GM12878 (cell line): ENCODE measurements at regions not wholly inside any gene's neighbourhood (a gene's known extent, or its start where the extent isn't known, plus 50 kb on each side); places are given as distances from the start of the nearest gene placed in this dataset.

Experiments
- BCLAF1 ChIP-seq: fragments of 450-650 bp; IDR thresholded peaks from 2 replicates; pipeline ENCODE4 v1.6.1; 2017; ENCODE audit warnings: antibody characterized with exemption, mild to moderate bottlenecking, moderate library complexity
- FOXK2 ChIP-seq: fragments of 450-650 bp; IDR thresholded peaks from 2 replicates; pipeline ENCODE4 v1.6.1; 2017; ENCODE audit warnings: mild to moderate bottlenecking, moderate library complexity
- MAX ChIP-seq: IDR thresholded peaks from 2 replicates; pipeline ENCODE4 v1.6.1; 2012; ENCODE audit warnings: low read depth, low read length, improper control_type of control experiment
- MYC ChIP-seq: IDR thresholded peaks from 2 replicates; pipeline ENCODE4 v1.6.1; 2011; ENCODE audit warnings: mild to moderate bottlenecking, low read length, moderate library complexity, inconsistent platforms; ENCODE audit not compliant: insufficient read depth, insufficient replicate concordance, insufficient read length, severe bottlenecking
- TF ChIP-seq, protein P1 (sequence below), 3 experiments: IDR thresholded peaks in 2 of 3; conservative IDR thresholded peaks in 1 of 3; 2 replicates each; pipeline ENCODE4 v1.5.1; 2011; ENCODE audit warnings: low read depth in 3 of 3, low read length in 3 of 3, mild to moderate bottlenecking in 3 of 3, control low read depth in 2 of 3, moderate library complexity in 2 of 3, inconsistent platforms in 1 of 3, mixed read lengths in 1 of 3; ENCODE audit not compliant: control insufficient read depth in 2 of 3, insufficient read depth in 1 of 3; ENCODE audit errors: extremely low read depth in 1 of 3

- no peak for TF ChIP-seq FOXK2
- TF ChIP-seq MYC: no peak
- no peak for TF ChIP-seq MAX
- TF ChIP-seq BCLAF1: no peak
- TF ChIP-seq, protein P1, sequence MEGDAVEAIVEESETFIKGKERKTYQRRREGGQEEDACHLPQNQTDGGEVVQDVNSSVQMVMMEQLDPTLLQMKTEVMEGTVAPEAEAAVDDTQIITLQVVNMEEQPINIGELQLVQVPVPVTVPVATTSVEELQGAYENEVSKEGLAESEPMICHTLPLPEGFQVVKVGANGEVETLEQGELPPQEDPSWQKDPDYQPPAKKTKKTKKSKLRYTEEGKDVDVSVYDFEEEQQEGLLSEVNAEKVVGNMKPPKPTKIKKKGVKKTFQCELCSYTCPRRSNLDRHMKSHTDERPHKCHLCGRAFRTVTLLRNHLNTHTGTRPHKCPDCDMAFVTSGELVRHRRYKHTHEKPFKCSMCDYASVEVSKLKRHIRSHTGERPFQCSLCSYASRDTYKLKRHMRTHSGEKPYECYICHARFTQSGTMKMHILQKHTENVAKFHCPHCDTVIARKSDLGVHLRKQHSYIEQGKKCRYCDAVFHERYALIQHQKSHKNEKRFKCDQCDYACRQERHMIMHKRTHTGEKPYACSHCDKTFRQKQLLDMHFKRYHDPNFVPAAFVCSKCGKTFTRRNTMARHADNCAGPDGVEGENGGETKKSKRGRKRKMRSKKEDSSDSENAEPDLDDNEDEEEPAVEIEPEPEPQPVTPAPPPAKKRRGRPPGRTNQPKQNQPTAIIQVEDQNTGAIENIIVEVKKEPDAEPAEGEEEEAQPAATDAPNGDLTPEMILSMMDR (IDR thresholded peaks at IDR 0.05 in 2 of 3, conservative IDR thresholded peaks at IDR 0.05 in 1 of 3; ENCODE audit: control insufficient read depth in 2 of 3, extremely low read depth in 1 of 3, insufficient read depth in 1 of 3, low read depth in 3 of 3, low read length in 3 of 3): no peak
Observed at GRCh38 chr16:16868727-16869126, 489.8 kb downstream of the NPIPA7 start.
